ENCODE measurements at regions not wholly inside any gene's neighbourhood (a gene's known extent, or its start where the extent isn't known, plus 50 kb on each side); places are given as distances from the start of the nearest gene placed in this dataset.

- no peak overlapping the region for H3K27ac Mint-ChIP-seq
- H3K36me3 Mint-ChIP-seq: no peaks in the 10 kb centered on the region
- no peak overlapping the region for H3K27ac ChIP-seq (ENCODE audit: low read depth in 1 of 2, low read length in 2 of 2)
These were observed 618.9 kb downstream of the NPHP4 start for GRCh38 chr1:5373281-5373680.

GRCh38 chr1:5371270-5371669 lies 621.0 kb downstream of the NPHP4 start:
- peaks cover 3% of the 10 kb centered on the region for H3K4me1 Mint-ChIP-seq
- Histone ChIP-seq H2AFZ (ENCODE audit: insufficient read depth, low read depth, low read length, poor library complexity, severe bottlenecking) (no peak overlapping the region), H3K4me3 (replicated peaks in 1 of 3; ENCODE audit: low read depth in 2 of 3, low read length in 3 of 3) (no peak overlapping the region), H3K9ac (ENCODE audit: insufficient read depth, low read length, poor library complexity, severe bottlenecking) (no peak overlapping the region), H3K4me1 (ENCODE audit: control insufficient read depth in 1 of 2, insufficient read depth in 2 of 2, low read length in 2 of 2) (no peaks in the 10 kb centered on the region), H3K79me2 (ENCODE audit: insufficient read depth, low read length) (no peaks in the 10 kb centered on the region), H3K9me3 (replicated peaks in 1 of 2; ENCODE audit: control insufficient read depth in 1 of 2, insufficient read depth in 1 of 2, low read length in 2 of 2) (peaks cover 23 to 29% of the 10 kb centered on the region in 2 donors), H3K36me3 (replicated peaks in 1 of 2; ENCODE audit: control insufficient read depth in 1 of 2, insufficient read depth in 2 of 2, low read length in 2 of 2) (no peaks in the 10 kb centered on the region), H3K27me3 (ENCODE audit: control insufficient read depth in 2 of 2, insufficient read depth in 2 of 2, low read length in 2 of 2) (no peaks in the 10 kb centered on the region), H4K20me1 (ENCODE audit: insufficient read depth, low read length) (no peaks in the 10 kb centered on the region), H3K27ac (ENCODE audit: low read depth in 1 of 2, low read length in 2 of 2) (no peak overlapping the region), H3K4me2 (replicated peaks; ENCODE audit: extremely low read depth, low read length, poor library complexity, severe bottlenecking) (no peak overlapping the region)
- 90% methylated on average over 7 of the region's 7 CpGs for WGBS (ENCODE audit: insufficient coverage)
- H3K4me3 Mint-ChIP-seq: no peak overlapping the region
- H3K9me3 Mint-ChIP-seq: peaks cover 5 to 26% (median 16%) of the 10 kb centered on the region in 7 donors
- peaks cover 0 to 4% (median 1%) of the 10 kb centered on the region in 3 donors for H3K27me3 Mint-ChIP-seq (ENCODE audit: low read depth in 3 of 3)
- no peak for DNase-seq
- intact Hi-C loops (cut with micrococcal nuclease): no loop called here
- TF ChIP-seq, protein P1, sequence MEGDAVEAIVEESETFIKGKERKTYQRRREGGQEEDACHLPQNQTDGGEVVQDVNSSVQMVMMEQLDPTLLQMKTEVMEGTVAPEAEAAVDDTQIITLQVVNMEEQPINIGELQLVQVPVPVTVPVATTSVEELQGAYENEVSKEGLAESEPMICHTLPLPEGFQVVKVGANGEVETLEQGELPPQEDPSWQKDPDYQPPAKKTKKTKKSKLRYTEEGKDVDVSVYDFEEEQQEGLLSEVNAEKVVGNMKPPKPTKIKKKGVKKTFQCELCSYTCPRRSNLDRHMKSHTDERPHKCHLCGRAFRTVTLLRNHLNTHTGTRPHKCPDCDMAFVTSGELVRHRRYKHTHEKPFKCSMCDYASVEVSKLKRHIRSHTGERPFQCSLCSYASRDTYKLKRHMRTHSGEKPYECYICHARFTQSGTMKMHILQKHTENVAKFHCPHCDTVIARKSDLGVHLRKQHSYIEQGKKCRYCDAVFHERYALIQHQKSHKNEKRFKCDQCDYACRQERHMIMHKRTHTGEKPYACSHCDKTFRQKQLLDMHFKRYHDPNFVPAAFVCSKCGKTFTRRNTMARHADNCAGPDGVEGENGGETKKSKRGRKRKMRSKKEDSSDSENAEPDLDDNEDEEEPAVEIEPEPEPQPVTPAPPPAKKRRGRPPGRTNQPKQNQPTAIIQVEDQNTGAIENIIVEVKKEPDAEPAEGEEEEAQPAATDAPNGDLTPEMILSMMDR (IDR thresholded peaks at IDR 0.05): no peak
- no peaks in the 10 kb centered on the region for H3K36me3 Mint-ChIP-seq
- H3K27ac Mint-ChIP-seq: no peak overlapping the region

More at GRCh38 chr1:5373281-5373680, 618.9 kb downstream of the NPHP4 start:
- Mint-ChIP-seq H3K4me1 (peaks cover 3% of the 10 kb centered on the region), H3K4me3 (no peak overlapping the region), H3K9me3 (peaks cover 7 to 33% (median 16%) of the 10 kb centered on the region in 7 donors), H3K27me3 (ENCODE audit: low read depth in 3 of 3) (peaks cover 0 to 5% (median 1%) of the 10 kb centered on the region in 3 donors)
- no peaks in the 10 kb centered on the region for H3K36me3 ChIP-seq (replicated peaks in 1 of 2; ENCODE audit: control insufficient read depth in 1 of 2, insufficient read depth in 2 of 2, low read length in 2 of 2)
- no peak overlapping the region for H3K4me3 ChIP-seq (replicated peaks in 1 of 3; ENCODE audit: low read depth in 2 of 3, low read length in 3 of 3)
- no peak overlapping the region for H3K4me2 ChIP-seq (replicated peaks; ENCODE audit: extremely low read depth, low read length, poor library complexity, severe bottlenecking)
- TF ChIP-seq, protein P1 (IDR thresholded peaks at IDR 0.05): no peak
- H3K79me2 ChIP-seq (ENCODE audit: insufficient read depth, low read length): no peaks in the 10 kb centered on the region
- no peaks in the 10 kb centered on the region for H3K4me1 ChIP-seq (ENCODE audit: control insufficient read depth in 1 of 2, insufficient read depth in 2 of 2, low read length in 2 of 2)
- intact Hi-C loops (cut with micrococcal nuclease): no loop called here
- H2AFZ ChIP-seq (ENCODE audit: insufficient read depth, low read depth, low read length, poor library complexity, severe bottlenecking): no peak overlapping the region
- H3K27me3 ChIP-seq (ENCODE audit: control insufficient read depth in 2 of 2, insufficient read depth in 2 of 2, low read length in 2 of 2): no peaks in the 10 kb centered on the region
- DNase-seq: no peak
- H4K20me1 ChIP-seq (ENCODE audit: insufficient read depth, low read length): no peaks in the 10 kb centered on the region
- peaks cover 23 to 29% of the 10 kb centered on the region in 2 donors for H3K9me3 ChIP-seq (replicated peaks in 1 of 2; ENCODE audit: control insufficient read depth in 1 of 2, insufficient read depth in 1 of 2, low read length in 2 of 2)
- no peak overlapping the region for H3K9ac ChIP-seq (ENCODE audit: insufficient read depth, low read length, poor library complexity, severe bottlenecking)
- WGBS (ENCODE audit: insufficient coverage): 99% methylated on average over 4 of the region's 4 CpGs
